Upper lobe of left lung (tissue), 4 donors: ENCODE measurements at regions not wholly inside any gene's neighbourhood (a gene's known extent, or its start where the extent isn't known, plus 50 kb on each side); places are given as distances from the start of the nearest gene placed in this dataset.

Source experiments
- CTCF ChIP-seq, 6 experiments: fragments of 450-650 bp in 4 of 6; fragments of 200-600 bp in 2 of 6; sonication (generic) in 2 of 6; IDR thresholded peaks; one replicate each; pipeline ENCODE4 v1.5.1; 2016 to 2019; ENCODE audit warnings: antibody characterized with exemption in 6 of 6
- EP300 ChIP-seq, 4 donors: sonication (generic); formaldehyde crosslinking; IDR thresholded peaks; one replicate each; pipeline ENCODE4 v1.5.1; 2017; ENCODE audit warnings: antibody characterized with exemption in 4 of 4, control low read depth in 2 of 4

- no peak for TF ChIP-seq CTCF (IDR thresholded peaks at IDR 0.05)
- TF ChIP-seq EP300 (IDR thresholded peaks at IDR 0.05) = peak in 1 of 4 donors; percentile 60
Measured at GRCh38 chr2:160621748-160622147, 128.1 kb upstream of the RBMS1 start.
